ENCODE measurements at regions not wholly inside any gene's neighbourhood (a gene's known extent, or its start where the extent isn't known, plus 50 kb on each side); places are given as distances from the start of the nearest gene placed in this dataset.

DNA sequence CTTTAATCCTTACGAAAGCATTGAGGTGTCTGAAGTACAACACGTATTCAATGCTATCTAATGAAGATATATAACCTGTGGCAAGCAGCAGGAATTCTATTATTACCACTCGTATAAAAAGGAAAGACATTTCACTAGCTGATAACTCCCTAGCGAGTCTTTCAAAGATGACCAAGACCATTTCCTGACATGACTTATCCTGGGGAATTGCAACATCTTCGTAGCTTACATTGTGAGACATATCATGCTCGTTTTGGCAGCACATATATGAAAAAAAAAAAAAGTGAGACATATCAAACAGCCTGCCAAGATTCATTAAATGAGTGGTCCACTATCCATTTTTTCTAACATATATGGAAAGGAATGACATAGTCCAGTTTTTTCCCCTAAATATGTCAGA lies 337.0 kb downstream of the FSCB start:
- TF ChIP-seq CTCF (IDR thresholded peaks at IDR 0.05; ENCODE audit: low read depth, low read length, poor library complexity, severe bottlenecking), result no peak
- no peak for TF ChIP-seq EZH2phosphoT487 (IDR thresholded peaks at IDR 0.05; ENCODE audit: borderline replicate concordance, low read length)
